ENCODE measurements at regions not wholly inside any gene's neighbourhood (a gene's known extent, or its start where the extent isn't known, plus 50 kb on each side); places are given as distances from the start of the nearest gene placed in this dataset.
A peak's percentile ranks its signal among the peaks of the same experiment; 100 is the strongest.

DNA sequence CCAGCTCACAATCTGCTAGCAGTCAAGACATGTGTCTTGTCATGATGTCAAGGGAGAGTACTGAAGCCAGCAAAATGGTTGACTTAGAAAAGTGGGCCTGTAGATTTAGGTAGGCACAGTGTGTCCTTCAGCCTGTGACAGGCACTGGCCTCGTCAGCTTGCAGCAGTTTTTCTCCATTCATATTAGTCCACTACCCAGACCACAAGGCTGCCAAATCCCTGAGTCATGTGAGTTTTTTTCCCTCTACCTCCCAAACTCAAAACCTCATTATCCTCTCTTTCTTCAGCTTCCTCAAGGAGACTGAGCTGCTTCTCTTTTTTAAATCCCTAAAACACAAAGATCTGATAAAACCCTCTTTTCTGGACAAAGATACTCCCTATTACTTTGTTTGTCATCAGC lies 102.6 kb upstream of the HS3ST3A1 start:
- TF ChIP-seq, protein P1, sequence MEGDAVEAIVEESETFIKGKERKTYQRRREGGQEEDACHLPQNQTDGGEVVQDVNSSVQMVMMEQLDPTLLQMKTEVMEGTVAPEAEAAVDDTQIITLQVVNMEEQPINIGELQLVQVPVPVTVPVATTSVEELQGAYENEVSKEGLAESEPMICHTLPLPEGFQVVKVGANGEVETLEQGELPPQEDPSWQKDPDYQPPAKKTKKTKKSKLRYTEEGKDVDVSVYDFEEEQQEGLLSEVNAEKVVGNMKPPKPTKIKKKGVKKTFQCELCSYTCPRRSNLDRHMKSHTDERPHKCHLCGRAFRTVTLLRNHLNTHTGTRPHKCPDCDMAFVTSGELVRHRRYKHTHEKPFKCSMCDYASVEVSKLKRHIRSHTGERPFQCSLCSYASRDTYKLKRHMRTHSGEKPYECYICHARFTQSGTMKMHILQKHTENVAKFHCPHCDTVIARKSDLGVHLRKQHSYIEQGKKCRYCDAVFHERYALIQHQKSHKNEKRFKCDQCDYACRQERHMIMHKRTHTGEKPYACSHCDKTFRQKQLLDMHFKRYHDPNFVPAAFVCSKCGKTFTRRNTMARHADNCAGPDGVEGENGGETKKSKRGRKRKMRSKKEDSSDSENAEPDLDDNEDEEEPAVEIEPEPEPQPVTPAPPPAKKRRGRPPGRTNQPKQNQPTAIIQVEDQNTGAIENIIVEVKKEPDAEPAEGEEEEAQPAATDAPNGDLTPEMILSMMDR (IDR thresholded peaks at IDR 0.05; ENCODE audit: insufficient read depth, low read length, severe bottlenecking): no peak
- H3K4me3 ChIP-seq (ENCODE audit: low read depth, low read length): no peak overlapping the region
- no peaks in the 10 kb centered on the region for H3K27me3 ChIP-seq (ENCODE audit: control insufficient read depth, insufficient read depth, low read length)
- no peaks in the 10 kb centered on the region for H3K36me3 ChIP-seq (ENCODE audit: control insufficient read depth, insufficient read depth, low read length)
- DNase-seq (ENCODE audit: low read depth) (peak; percentile 38), FAIRE-seq (peak; percentile 23)

DNA sequence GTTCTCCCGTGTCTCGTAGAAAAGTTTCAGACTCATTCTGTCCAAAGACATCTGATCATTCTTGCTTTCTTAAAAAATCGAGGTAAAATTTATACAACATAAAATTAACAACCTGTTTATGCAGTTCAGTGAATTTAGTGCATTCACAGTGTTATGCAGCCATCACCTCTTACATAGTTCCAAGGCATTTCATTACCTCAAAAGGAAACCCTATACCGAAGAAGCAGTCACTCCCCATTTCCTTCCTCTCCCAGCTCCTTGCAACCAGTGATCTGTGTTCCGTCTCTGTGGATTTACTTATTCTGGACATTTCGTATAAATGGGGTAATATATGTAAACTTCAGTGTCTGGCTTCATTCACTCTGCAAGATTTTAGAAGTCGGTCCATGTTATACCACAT lies 103.5 kb upstream of the HS3ST3A1 start:
- Histone ChIP-seq H3K36me3 (ENCODE audit: control insufficient read depth, insufficient read depth, low read length) (no peaks in the 10 kb centered on the region), H3K27me3 (ENCODE audit: control insufficient read depth, insufficient read depth, low read length) (no peaks in the 10 kb centered on the region), H3K4me3 (ENCODE audit: low read depth, low read length) (no peak overlapping the region)
- DNase-seq (ENCODE audit: low read depth) (no peak), FAIRE-seq (no peak)
- TF ChIP-seq, protein P1 (IDR thresholded peaks at IDR 0.05; ENCODE audit: insufficient read depth, low read length, severe bottlenecking): no peak

DNA sequence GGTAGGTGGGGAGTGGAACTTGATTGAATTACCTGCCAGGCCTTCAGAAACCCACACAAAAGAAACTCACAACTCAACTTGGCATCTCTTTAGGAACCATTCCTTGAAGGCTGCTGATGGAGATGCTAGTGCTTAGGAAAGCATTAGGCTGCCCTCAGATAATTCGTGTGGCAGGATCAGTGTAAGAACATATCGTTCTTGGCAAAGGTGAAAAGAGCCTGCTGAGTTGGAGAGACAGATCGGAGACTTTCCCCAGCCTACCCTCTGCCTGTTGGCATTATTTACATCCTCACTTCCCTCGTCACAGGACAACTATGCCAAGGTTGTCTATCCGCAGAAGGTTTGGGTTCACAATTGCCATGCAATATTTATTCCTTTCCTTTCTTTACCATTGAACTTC lies 120.0 kb upstream of the HS3ST3A1 start:
- no peaks in the 10 kb centered on the region for H3K27me3 ChIP-seq (ENCODE audit: control insufficient read depth, insufficient read depth, low read length)
- FAIRE-seq (no peak), DNase-seq (ENCODE audit: low read depth) (no peak)
- no peaks in the 10 kb centered on the region for H3K36me3 ChIP-seq (ENCODE audit: control insufficient read depth, insufficient read depth, low read length)
- no peak overlapping the region for H3K4me3 ChIP-seq (ENCODE audit: low read depth, low read length)
- TF ChIP-seq, protein P1 (IDR thresholded peaks at IDR 0.05; ENCODE audit: insufficient read depth, low read length, severe bottlenecking): no peak

DNA sequence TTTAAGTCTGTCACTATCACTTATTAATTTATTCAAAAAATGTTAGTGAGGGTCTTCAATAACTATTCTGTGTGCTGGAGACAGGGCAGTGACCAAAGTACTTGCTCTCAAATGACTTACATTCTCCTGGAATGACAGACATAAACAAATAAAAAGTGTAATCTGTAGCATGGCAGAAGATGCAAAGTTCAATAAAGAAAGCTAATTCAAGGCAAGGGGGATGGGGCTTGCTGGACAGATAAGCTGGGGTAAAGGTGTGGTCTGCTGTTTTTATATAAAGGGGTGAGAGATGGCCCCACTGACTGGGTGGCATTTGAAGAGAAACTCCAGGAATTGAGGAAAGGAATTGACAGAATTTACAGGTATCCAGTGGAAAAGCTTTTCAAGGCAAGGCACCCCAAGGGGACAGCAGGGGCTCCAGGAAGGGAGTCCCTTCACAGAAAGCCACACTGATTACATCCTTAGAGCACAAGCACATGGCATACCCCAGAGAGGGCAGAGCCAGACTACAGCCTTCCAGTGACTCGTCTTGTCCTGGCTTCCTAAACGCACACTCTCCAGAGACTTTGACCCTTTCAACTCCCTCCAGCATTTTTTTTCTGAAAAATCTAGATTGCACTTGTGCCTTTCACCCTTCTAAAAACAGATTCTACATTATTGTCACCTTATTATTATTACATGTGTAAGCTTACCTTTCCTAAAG lies 123.7 kb upstream of the HS3ST3A1 start:
- peak; percentile 17 for DNase-seq (ENCODE audit: low read depth)
- FAIRE-seq: no peak
- TF ChIP-seq, protein P1 (IDR thresholded peaks at IDR 0.05; ENCODE audit: insufficient read depth, low read length, severe bottlenecking): no peak
- no peak overlapping the region for H3K4me3 ChIP-seq (ENCODE audit: low read depth, low read length)
- no peaks in the 10 kb centered on the region for H3K27me3 ChIP-seq (ENCODE audit: control insufficient read depth, insufficient read depth, low read length)
- no peaks in the 10 kb centered on the region for H3K36me3 ChIP-seq (ENCODE audit: control insufficient read depth, insufficient read depth, low read length)

DNA sequence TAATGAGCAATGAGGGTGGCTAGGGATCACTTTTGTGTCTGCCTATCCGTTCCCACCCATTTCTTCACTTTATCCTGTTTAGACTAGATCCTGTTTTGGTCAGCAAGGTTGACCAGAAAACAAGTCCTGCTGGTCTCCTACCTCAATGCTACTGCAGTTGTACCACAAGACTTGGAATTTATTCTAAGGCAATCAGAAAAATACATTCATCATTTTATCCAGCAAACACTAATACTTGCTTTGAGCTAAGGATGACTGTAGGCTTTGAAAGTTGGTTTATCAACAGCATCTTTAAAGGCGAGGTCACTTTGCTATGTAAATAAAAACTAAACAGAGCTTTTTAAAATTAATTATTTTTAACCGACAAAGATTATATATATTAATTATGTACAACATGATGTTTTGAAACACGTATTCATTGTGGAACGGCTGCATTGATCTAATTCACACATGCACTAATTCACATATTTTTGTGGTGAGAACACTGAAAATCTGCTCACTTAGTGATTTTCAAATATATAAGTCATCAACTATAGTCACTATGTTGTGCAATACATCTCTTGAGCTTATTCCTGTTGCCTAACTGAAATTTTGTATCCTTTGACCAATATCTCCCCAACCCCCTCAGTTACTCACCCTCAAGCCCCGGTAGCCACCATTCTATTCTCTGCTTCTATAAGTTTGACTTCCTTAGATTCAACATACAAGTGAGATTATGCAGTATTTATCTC lies 125.9 kb upstream of the HS3ST3A1 start:
- Histone ChIP-seq H3K4me3 (ENCODE audit: low read depth, low read length) (no peak overlapping the region), H3K27me3 (ENCODE audit: control insufficient read depth, insufficient read depth, low read length) (no peaks in the 10 kb centered on the region)
- peak; percentile 90 for DNase-seq (ENCODE audit: low read depth)

More for the DNA sequence above, 125.9 kb upstream of the HS3ST3A1 start:
- H3K36me3 ChIP-seq (ENCODE audit: control insufficient read depth, insufficient read depth, low read length): no peaks in the 10 kb centered on the region
- TF ChIP-seq, protein P1 (IDR thresholded peaks at IDR 0.05; ENCODE audit: insufficient read depth, low read length, severe bottlenecking): no peak
- no peak for FAIRE-seq

All from bronchial epithelial cell (primary cell).